Fibroblast of lung (primary cell): ENCODE measurements at regions not wholly inside any gene's neighbourhood (a gene's known extent, or its start where the extent isn't known, plus 50 kb on each side); places are given as distances from the start of the nearest gene placed in this dataset.

Source experiments
- CTCF ChIP-seq, 2 donors: IDR thresholded peaks in 1 of 2; conservative IDR thresholded peaks in 1 of 2; 1 replicate in 1 of 2; 2 replicates in 1 of 2; pipeline ENCODE4 v1.5.1; 2011 to 2012; ENCODE audit warnings: low read length in 2 of 2, control low read depth in 1 of 2, inconsistent platforms in 1 of 2, low read depth in 1 of 2, mild to moderate bottlenecking in 1 of 2
- EZH2 ChIP-seq: IDR thresholded peaks from 2 replicates; pipeline ENCODE4 v1.5.1; 2012; ENCODE audit warnings: low read length, control low read depth, mild to moderate bottlenecking; ENCODE audit errors: missing control alignments

GRCh38 chr10:100625816-100626215 lies 90.1 kb downstream of the HIF1AN start:
- TF ChIP-seq CTCF (conservative IDR thresholded peaks at IDR 0.05 in 1 of 2, IDR thresholded peaks at IDR 0.05 in 1 of 2; ENCODE audit: low read depth in 1 of 2, low read length in 2 of 2) (no peak), EZH2 (no peak)
